DND-41 (cell line): ENCODE measurements at regions not wholly inside any gene's neighbourhood (a gene's known extent, or its start where the extent isn't known, plus 50 kb on each side); places are given as distances from the start of the nearest gene placed in this dataset.

Experiments used
- ATAC-seq: fragments of 200-7000 bp; cut with Tn5 transposase; 3 replicates; pipeline ENCODE4 v1.9.1; 2021; ENCODE audit warnings: low read depth; ENCODE audit not compliant: insufficient read depth
- DNase-seq: peaks from one replicate; pipeline ENCODE4 v3.0.0-alpha.2; 2020
- H2AFZ ChIP-seq: 2 replicates; pipeline ENCODE4 v1.6.0; 2012; ENCODE audit warnings: low read depth, low read length
- H3K27ac ChIP-seq: 2 replicates; pipeline ENCODE4 v1.5.1; 2012; ENCODE audit warnings: low read length, inconsistent platforms
- H3K27me3 ChIP-seq: fragments of 200-600 bp; sonication (generic); 2 replicates; pipeline ENCODE4 v1.6.0; 2012; ENCODE audit warnings: low read length, mild to moderate bottlenecking, inconsistent platforms; ENCODE audit not compliant: insufficient read depth, poor library complexity
- H3K36me3 ChIP-seq: 2 replicates; pipeline ENCODE4 v1.5.1; 2012; ENCODE audit warnings: low read length, inconsistent platforms; ENCODE audit not compliant: insufficient read depth
- H3K4me1 ChIP-seq: 2 replicates; pipeline ENCODE4 v1.5.1; 2012; ENCODE audit warnings: mild to moderate bottlenecking, low read length; ENCODE audit not compliant: insufficient read depth
- H3K4me2 ChIP-seq: 2 replicates; pipeline ENCODE4 v1.6.0; 2012; ENCODE audit warnings: mild to moderate bottlenecking, moderate library complexity, low read length, inconsistent platforms; ENCODE audit not compliant: insufficient read depth
- H3K4me3 ChIP-seq, 2 experiments: fragments of 200-600 bp in 1 of 2; shearing (Covaris generic) in 1 of 2; 2 replicates each; pipeline ENCODE4 v1.5.1; 2012 to 2016; ENCODE audit warnings: inconsistent platforms in 2 of 2, low read length in 2 of 2, mild to moderate bottlenecking in 2 of 2, low read depth in 1 of 2, moderate library complexity in 1 of 2
- H3K79me2 ChIP-seq: 2 replicates; pipeline ENCODE4 v1.6.0; 2012; ENCODE audit warnings: low read length, inconsistent platforms; ENCODE audit not compliant: insufficient read depth
- H3K9ac ChIP-seq: 2 replicates; pipeline ENCODE4 v1.6.0; 2012; ENCODE audit warnings: low read depth, mild to moderate bottlenecking, inconsistent platforms, low read length, moderate library complexity
- H3K9me3 ChIP-seq: 2 replicates; pipeline ENCODE4 v1.5.1; 2012; ENCODE audit warnings: low read length, moderate library complexity, mild to moderate bottlenecking, inconsistent platforms; ENCODE audit not compliant: insufficient read depth, severe bottlenecking
- H4K20me1 ChIP-seq: 2 replicates; pipeline ENCODE4 v1.6.0; 2012; ENCODE audit warnings: low read length; ENCODE audit not compliant: insufficient read depth
- CTCF ChIP-seq: IDR thresholded peaks from 2 replicates; pipeline ENCODE4 v1.5.1; 2012; ENCODE audit warnings: borderline replicate concordance, low read length, moderate library complexity, mild to moderate bottlenecking; ENCODE audit not compliant: poor library complexity, severe bottlenecking; ENCODE audit errors: extremely low read depth
- EZH2 ChIP-seq: IDR thresholded peaks from 3 replicates; pipeline ENCODE4 v1.6.1; 2012; ENCODE audit warnings: borderline replicate concordance, low read depth, mild to moderate bottlenecking, moderate library complexity, low read length, inconsistent platforms; ENCODE audit not compliant: severe bottlenecking

- Histone ChIP-seq H3K4me1 (no peaks in the 10 kb centered on the region), H3K9me3 (no peaks in the 10 kb centered on the region), H3K4me2 (no peak overlapping the region), H3K79me2 (no peaks in the 10 kb centered on the region), H3K36me3 (no peaks in the 10 kb centered on the region), H2AFZ (no peak overlapping the region), H3K4me3 (no peak overlapping the region), H4K20me1 (no peaks in the 10 kb centered on the region), H3K27ac (no peak overlapping the region), H3K27me3 (no peaks in the 10 kb centered on the region), H3K9ac (no peak overlapping the region)
- DNase-seq (no peak), ATAC-seq (no peak)
- TF ChIP-seq EZH2 (no peak), CTCF (no peak)
Observed at GRCh38 chr5:126192226-126192625, 231.0 kb upstream of the GRAMD2B start.

- Histone ChIP-seq H3K4me1 (no peaks in the 10 kb centered on the region), H3K4me2 (no peak overlapping the region), H3K27me3 (no peaks in the 10 kb centered on the region), H3K79me2 (no peaks in the 10 kb centered on the region), H2AFZ (no peak overlapping the region), H4K20me1 (no peaks in the 10 kb centered on the region), H3K9me3 (no peaks in the 10 kb centered on the region), H3K9ac (no peak overlapping the region), H3K4me3 (no peak overlapping the region), H3K27ac (no peak overlapping the region), H3K36me3 (no peaks in the 10 kb centered on the region)
- TF ChIP-seq EZH2 (no peak), CTCF (no peak)
- DNase-seq (no peak), ATAC-seq (no peak)
Observed at GRCh38 chr5:126195410-126196100, 227.7 kb upstream of the GRAMD2B start.

GRCh38 chr5:126198531-126198930 is 224.7 kb upstream of the GRAMD2B start:
- Histone ChIP-seq H3K79me2 (no peaks in the 10 kb centered on the region), H3K9me3 (no peaks in the 10 kb centered on the region), H2AFZ (no peak overlapping the region), H3K27ac (no peak overlapping the region), H3K9ac (no peak overlapping the region), H3K4me1 (no peaks in the 10 kb centered on the region), H3K4me3 (no peak overlapping the region), H3K4me2 (no peak overlapping the region), H3K27me3 (no peaks in the 10 kb centered on the region), H3K36me3 (no peaks in the 10 kb centered on the region), H4K20me1 (no peaks in the 10 kb centered on the region)
- no peak for ATAC-seq
- no peak for TF ChIP-seq EZH2
- no peak for TF ChIP-seq CTCF
- no peak for DNase-seq
